SU-DHL-6 (cell line): ENCODE measurements at regions not wholly inside any gene's neighbourhood (a gene's known extent, or its start where the extent isn't known, plus 50 kb on each side); places are given as distances from the start of the nearest gene placed in this dataset.

Experiments used
- H2AFZ ChIP-seq: fragments of 200-600 bp; sonication (generic); 2 replicates; pipeline ENCODE4 v1.6.1; 2014; ENCODE audit warnings: low read depth, mild to moderate bottlenecking, moderate library complexity, mixed read lengths, antibody characterized with exemption, low read length; ENCODE audit not compliant: severe bottlenecking
- H3F3A ChIP-seq: fragments of 200-600 bp; shearing (Covaris generic); 2 replicates; pipeline ENCODE4 v1.6.0; 2016; ENCODE audit warnings: antibody characterized with exemption, mild to moderate bottlenecking; ENCODE audit not compliant: insufficient read depth
- H3K27ac ChIP-seq: fragments of 200-600 bp; sonication (generic); 2 replicates; pipeline ENCODE4 v1.5.1; 2016; ENCODE audit warnings: low read depth, mild to moderate bottlenecking, low read length, moderate library complexity, mixed read lengths
- H3K27me3 ChIP-seq: fragments of 200-600 bp; sonication (generic), shearing (Covaris generic); 2 replicates; pipeline ENCODE4 v1.6.0; 2014; ENCODE audit warnings: mild to moderate bottlenecking, low read length
- H3K36me3 ChIP-seq: fragments of 200-600 bp; sonication (generic); 2 replicates; pipeline ENCODE4 v1.6.1; 2014; ENCODE audit warnings: mild to moderate bottlenecking, low read length, mixed read lengths
- H3K4me2 ChIP-seq: fragments of 300-600, 200-600 bp; shearing (Covaris generic), sonication (generic); 2 replicates; pipeline ENCODE4 v1.6.0; 2014; ENCODE audit warnings: low read length, low read depth, mild to moderate bottlenecking; ENCODE audit not compliant: poor library complexity, severe bottlenecking
- H3K4me3 ChIP-seq: fragments of 200-600 bp; sonication (generic); 2 replicates; pipeline ENCODE4 v1.5.1; 2014; ENCODE audit warnings: antibody characterized with exemption, low read length, mild to moderate bottlenecking, mixed read lengths; ENCODE audit not compliant: insufficient read depth, poor library complexity, severe bottlenecking
- H3K79me2 ChIP-seq: fragments of 200-600 bp; sonication (generic); 2 replicates; pipeline ENCODE4 v1.6.1; 2014; ENCODE audit warnings: mild to moderate bottlenecking, low read length, moderate library complexity; ENCODE audit not compliant: insufficient read depth
- H3K9ac ChIP-seq: fragments of 200-600 bp; sonication (generic); 2 replicates; pipeline ENCODE4 v1.7.0; 2014; ENCODE audit warnings: mild to moderate bottlenecking, low read length
- H3K9me2 ChIP-seq: fragments of 200-600 bp; sonication (generic); replicated peaks from 2 replicates; pipeline ENCODE4 v1.6.1; 2014; ENCODE audit warnings: low read length; ENCODE audit not compliant: insufficient read depth
- H3K9me3 ChIP-seq: fragments of 200-600 bp; sonication (generic); 2 replicates; pipeline ENCODE4 v1.6.1; 2014; ENCODE audit warnings: low read length, mixed read lengths; ENCODE audit not compliant: insufficient read depth
- H4K20me1 ChIP-seq: fragments of 200-600 bp; sonication (generic); 2 replicates; pipeline ENCODE4 v1.6.1; 2014; ENCODE audit warnings: low read depth, mild to moderate bottlenecking, antibody characterized with exemption, low read length, moderate library complexity, mixed read lengths
- CTCF ChIP-seq: fragments of 200-600 bp; sonication (generic); IDR thresholded peaks from one replicate; pipeline ENCODE4 v1.5.1; 2017; ENCODE audit warnings: antibody characterized with exemption, mild to moderate bottlenecking, low read length, moderate library complexity; ENCODE audit not compliant: insufficient read depth, poor library complexity, severe bottlenecking
- EZH2phosphoT487 ChIP-seq: fragments of 200-600 bp; sonication (generic), shearing (Covaris generic); conservative IDR thresholded peaks from 2 replicates; pipeline ENCODE4 v1.6.1; 2018; ENCODE audit warnings: mild to moderate bottlenecking, antibody characterized with exemption, low read length, moderate library complexity, mixed read lengths

GRCh38 chr22:27440304-27440865 is 361.2 kb downstream of the MN1 start:
- no peaks in the 10 kb centered on the region for H4K20me1 ChIP-seq
- no peak overlapping the region for H3K9ac ChIP-seq
- no peaks in the 10 kb centered on the region for H3K27me3 ChIP-seq
- TF ChIP-seq CTCF (no peak), EZH2phosphoT487 (no peak)
- H3K4me3 ChIP-seq: no peak overlapping the region
- H3K9me3 ChIP-seq: no peaks in the 10 kb centered on the region
- no peak overlapping the region for H2AFZ ChIP-seq
- no peaks in the 10 kb centered on the region for H3K79me2 ChIP-seq
- H3K36me3 ChIP-seq: no peaks in the 10 kb centered on the region
- no peaks in the 10 kb centered on the region for H3K9me2 ChIP-seq
- H3K4me2 ChIP-seq: no peak overlapping the region
- H3F3A ChIP-seq: no peaks in the 10 kb centered on the region
- H3K27ac ChIP-seq: no peak overlapping the region

GRCh38 chr22:27441706-27442475 is 359.7 kb downstream of the MN1 start:
- Histone ChIP-seq H3K79me2 (no peaks in the 10 kb centered on the region), H3K4me2 (no peak overlapping the region), H3K27me3 (no peaks in the 10 kb centered on the region), H3K9me2 (no peaks in the 10 kb centered on the region), H3F3A (no peaks in the 10 kb centered on the region), H2AFZ (no peak overlapping the region), H4K20me1 (no peaks in the 10 kb centered on the region), H3K9me3 (no peaks in the 10 kb centered on the region), H3K36me3 (no peaks in the 10 kb centered on the region), H3K4me3 (no peak overlapping the region), H3K9ac (no peak overlapping the region), H3K27ac (no peak overlapping the region)
- TF ChIP-seq CTCF (no peak), EZH2phosphoT487 (no peak)

GRCh38 chr22:27443306-27443705 is 358.2 kb downstream of the MN1 start:
- H3K27me3 ChIP-seq: no peaks in the 10 kb centered on the region
- H3K9me2 ChIP-seq: no peaks in the 10 kb centered on the region
- TF ChIP-seq EZH2phosphoT487 (no peak), CTCF (no peak)
- H3K79me2 ChIP-seq: no peaks in the 10 kb centered on the region
- no peaks in the 10 kb centered on the region for H4K20me1 ChIP-seq
- no peak overlapping the region for H3K4me3 ChIP-seq
- H3F3A ChIP-seq: no peaks in the 10 kb centered on the region
- no peak overlapping the region for H3K27ac ChIP-seq
- no peak overlapping the region for H3K9ac ChIP-seq
- no peak overlapping the region for H2AFZ ChIP-seq
- no peak overlapping the region for H3K4me2 ChIP-seq
- H3K36me3 ChIP-seq: no peaks in the 10 kb centered on the region
- H3K9me3 ChIP-seq: no peaks in the 10 kb centered on the region
